ENCODE measurements at regions not wholly inside any gene's neighbourhood (a gene's known extent, or its start where the extent isn't known, plus 50 kb on each side); places are given as distances from the start of the nearest gene placed in this dataset.
"Not testable (repeated sequence)": the region's sequence is repeated elsewhere in the genome, so short reads cannot be mapped to it uniquely, and the experiment has no call there.

DNA sequence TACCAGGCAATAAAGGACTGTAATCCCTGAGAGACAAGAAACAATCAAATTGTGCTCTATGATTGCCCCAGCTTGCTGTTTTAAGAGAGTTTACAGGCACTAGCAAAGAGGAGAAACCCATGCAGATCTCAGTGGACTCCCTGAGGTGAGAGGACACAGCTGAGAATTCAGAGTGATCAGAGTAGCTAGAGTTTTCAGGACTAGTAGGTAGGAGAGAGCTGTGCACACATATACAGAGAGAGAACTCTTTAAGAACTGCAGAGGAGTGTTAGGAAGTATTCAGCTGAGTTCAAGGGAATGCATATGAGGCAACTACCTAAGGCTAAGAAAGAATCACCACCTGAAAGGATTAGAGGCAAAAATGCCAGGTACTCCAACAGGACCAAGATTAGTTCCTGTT is 904.8 kb downstream of the CDH8 start:
- DNase-seq (ENCODE audit: extremely low spot score), result no peak
- Histone ChIP-seq H3K4me3 (no peak overlapping the region), H3K9me3 (no peaks in the 10 kb centered on the region), H3K4me1 (no peaks in the 10 kb centered on the region), H3K27me3 (no peaks in the 10 kb centered on the region), H3K36me3 (no peaks in the 10 kb centered on the region), H3K27ac (replicated peaks in 1 of 4) (no peak overlapping the region)
- intact Hi-C loops (cut with DNase I), result no loop called here
- TF ChIP-seq, protein P1, sequence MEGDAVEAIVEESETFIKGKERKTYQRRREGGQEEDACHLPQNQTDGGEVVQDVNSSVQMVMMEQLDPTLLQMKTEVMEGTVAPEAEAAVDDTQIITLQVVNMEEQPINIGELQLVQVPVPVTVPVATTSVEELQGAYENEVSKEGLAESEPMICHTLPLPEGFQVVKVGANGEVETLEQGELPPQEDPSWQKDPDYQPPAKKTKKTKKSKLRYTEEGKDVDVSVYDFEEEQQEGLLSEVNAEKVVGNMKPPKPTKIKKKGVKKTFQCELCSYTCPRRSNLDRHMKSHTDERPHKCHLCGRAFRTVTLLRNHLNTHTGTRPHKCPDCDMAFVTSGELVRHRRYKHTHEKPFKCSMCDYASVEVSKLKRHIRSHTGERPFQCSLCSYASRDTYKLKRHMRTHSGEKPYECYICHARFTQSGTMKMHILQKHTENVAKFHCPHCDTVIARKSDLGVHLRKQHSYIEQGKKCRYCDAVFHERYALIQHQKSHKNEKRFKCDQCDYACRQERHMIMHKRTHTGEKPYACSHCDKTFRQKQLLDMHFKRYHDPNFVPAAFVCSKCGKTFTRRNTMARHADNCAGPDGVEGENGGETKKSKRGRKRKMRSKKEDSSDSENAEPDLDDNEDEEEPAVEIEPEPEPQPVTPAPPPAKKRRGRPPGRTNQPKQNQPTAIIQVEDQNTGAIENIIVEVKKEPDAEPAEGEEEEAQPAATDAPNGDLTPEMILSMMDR (IDR thresholded peaks at IDR 0.05), result no peak
- no peak for TF ChIP-seq EP300 (IDR thresholded peaks at IDR 0.05)
- TF ChIP-seq POLR2A (IDR thresholded peaks at IDR 0.05; ENCODE audit: low read depth), result no peak
- TF ChIP-seq POLR2AphosphoS5 (IDR thresholded peaks at IDR 0.05), result no peak

DNA sequence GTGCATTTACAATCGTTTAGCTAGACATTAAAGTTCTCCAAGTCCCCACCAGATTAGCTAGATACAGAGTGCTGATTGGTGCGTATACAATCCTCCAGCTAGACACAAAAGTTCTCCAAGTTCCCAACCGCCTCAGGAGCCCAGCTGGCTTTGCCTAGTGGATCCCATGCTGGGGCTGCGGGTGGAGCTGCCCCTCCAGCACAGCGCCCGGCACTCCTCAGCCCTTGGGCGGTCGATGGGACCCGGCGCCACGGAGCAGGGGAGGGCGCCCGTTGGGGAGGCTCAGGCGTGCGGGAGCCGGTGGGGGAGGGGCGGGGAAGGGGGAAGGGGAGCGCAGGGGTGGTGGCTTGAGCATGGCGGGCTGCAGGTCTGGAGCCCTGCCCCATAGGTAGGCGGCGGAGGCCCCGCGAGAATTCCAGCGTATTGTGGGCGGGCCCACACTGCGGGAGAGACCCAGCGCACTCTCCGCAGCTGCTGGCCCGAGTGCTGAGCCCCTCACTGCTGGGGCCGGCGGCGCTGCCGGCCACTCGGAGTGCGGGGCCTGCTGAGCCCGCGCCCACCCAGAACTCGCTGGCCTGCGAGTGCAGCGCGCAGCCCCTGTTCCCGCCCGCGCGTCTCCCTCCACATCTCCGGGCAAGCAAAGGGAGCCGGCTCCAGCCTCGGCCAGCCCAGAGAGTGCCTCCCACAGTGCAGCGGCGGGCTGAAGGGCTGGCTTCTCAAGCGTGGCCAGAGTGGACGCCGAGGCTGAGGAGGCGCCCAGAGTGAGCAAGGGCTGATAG is 907.5 kb downstream of the CDH8 start:
- DNase-seq (ENCODE audit: extremely low spot score), result no peak
- Histone ChIP-seq H3K27me3 (no peaks in the 10 kb centered on the region), H3K4me1 (no peaks in the 10 kb centered on the region), H3K27ac (replicated peaks in 1 of 4) (no peak overlapping the region), H3K4me3 (no peak overlapping the region), H3K9me3 (no peaks in the 10 kb centered on the region), H3K36me3 (no peaks in the 10 kb centered on the region)
- intact Hi-C loops (cut with DNase I), result no loop called here
- WGBS, result 94% methylated on average over 53 of the region's 54 CpGs
- TF ChIP-seq EP300 (IDR thresholded peaks at IDR 0.05) (no peak), POLR2A (IDR thresholded peaks at IDR 0.05; ENCODE audit: low read depth) (no peak), POLR2AphosphoS5 (IDR thresholded peaks at IDR 0.05) (no peak)
- TF ChIP-seq, protein P1 (IDR thresholded peaks at IDR 0.05), result no peak

DNA sequence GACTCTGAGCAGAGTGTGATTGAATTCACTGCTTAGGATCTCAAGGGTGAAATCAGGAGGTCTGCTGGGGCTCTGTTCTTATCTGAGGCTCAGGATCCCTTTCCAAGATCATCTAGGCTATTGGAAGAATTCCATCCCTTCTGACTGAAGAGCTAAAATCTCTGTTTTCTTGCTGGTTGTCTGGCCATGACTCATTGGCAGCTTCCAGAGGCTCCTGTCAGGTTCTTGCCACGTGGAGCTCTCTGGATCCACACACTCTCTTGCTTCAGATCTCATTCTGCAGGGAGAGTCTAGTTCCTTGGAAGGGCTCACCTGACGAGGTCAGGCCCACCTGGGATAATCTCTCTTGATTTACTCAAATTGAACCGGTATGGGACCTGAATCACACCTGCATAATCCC is 930.7 kb downstream of the CDH8 start:
- no peak for TF ChIP-seq POLR2A (IDR thresholded peaks at IDR 0.05; ENCODE audit: low read depth)
- TF ChIP-seq EP300 (IDR thresholded peaks at IDR 0.05), result no peak
- TF ChIP-seq POLR2AphosphoS5 (IDR thresholded peaks at IDR 0.05), result no peak
- TF ChIP-seq, protein P1 (IDR thresholded peaks at IDR 0.05), result no peak
- Histone ChIP-seq H3K4me3 (no peak overlapping the region), H3K36me3 (no peaks in the 10 kb centered on the region), H3K27ac (replicated peaks in 1 of 4) (no peak overlapping the region), H3K27me3 (no peaks in the 10 kb centered on the region), H3K9me3 (no peaks in the 10 kb centered on the region), H3K4me1 (no peaks in the 10 kb centered on the region)
- intact Hi-C loops (cut with DNase I), result no loop called here
- WGBS, result 65% methylated on average over 3 of the region's 3 CpGs
- DNase-seq (ENCODE audit: extremely low spot score), result no peak

DNA sequence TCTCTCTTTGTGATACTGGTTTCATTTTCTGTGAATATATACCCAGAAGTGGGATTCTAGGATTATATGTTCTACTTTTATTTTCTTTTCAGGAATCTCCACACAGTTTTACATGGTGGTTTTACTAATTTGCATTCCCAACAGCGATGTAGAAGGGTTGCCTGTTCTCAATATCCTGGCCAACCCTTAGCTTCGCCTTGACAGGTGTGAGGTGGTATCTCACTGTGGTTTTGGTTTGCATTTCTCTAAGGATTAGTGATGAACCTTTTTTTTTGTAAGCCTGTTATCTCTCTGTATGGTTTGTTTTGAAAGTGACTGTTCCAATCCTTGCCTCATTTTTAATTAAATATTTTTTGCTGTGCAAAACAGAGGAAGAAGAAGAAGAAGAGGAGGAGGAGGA is 937.7 kb downstream of the CDH8 start:
- WGBS, result 81% methylated on average over 2 of the region's 2 CpGs
- Histone ChIP-seq H3K36me3 (no peaks in the 10 kb centered on the region), H3K4me3 (no peak overlapping the region), H3K4me1 (no peaks in the 10 kb centered on the region), H3K27me3 (no peaks in the 10 kb centered on the region), H3K27ac (replicated peaks in 1 of 4) (no peak overlapping the region), H3K9me3 (no peaks in the 10 kb centered on the region)
- intact Hi-C loops (cut with DNase I), result no loop called here
- DNase-seq (ENCODE audit: extremely low spot score), result no peak
- no peak for TF ChIP-seq EP300 (IDR thresholded peaks at IDR 0.05)
- no peak for TF ChIP-seq POLR2A (IDR thresholded peaks at IDR 0.05; ENCODE audit: low read depth)
- TF ChIP-seq, protein P1 (IDR thresholded peaks at IDR 0.05), result no peak
- TF ChIP-seq POLR2AphosphoS5 (IDR thresholded peaks at IDR 0.05), result no peak

GRCh38 chr16:61091300-61091699 is 944.9 kb downstream of the CDH8 start:
- DNase-seq (ENCODE audit: extremely low spot score); intact Hi-C loops (cut with DNase I); H3K27ac ChIP-seq (replicated peaks in 1 of 4); H3K27me3 ChIP-seq; H3K4me1 ChIP-seq; H3K4me3 ChIP-seq; H3K9me3 ChIP-seq; H3K36me3 ChIP-seq: not testable (repeated sequence)
- 88% methylated on average over 6 of the region's 7 CpGs for WGBS
